HL-60/S4 treated with phorbol 12-myristate 13-acetate at 8.2 ng/mL for 4 days and 3 days (cell line): ENCODE measurements at regions not wholly inside any gene's neighbourhood (a gene's known extent, or its start where the extent isn't known, plus 50 kb on each side); places are given as distances from the start of the nearest gene placed in this dataset.

Experiments
- in situ Hi-C: fragments of 300-500 bp; cut with MboI; formaldehyde crosslinking; loops from 2 replicates; pipeline ENCODE4 v1.15.0; 2022; ENCODE audit warnings: low sequenced_read_pairs

GRCh38 chr2:193566276-193566675 is 1371.5 kb upstream of the TMEFF2 start:
- in situ Hi-C loops, result no loop called here

- in situ Hi-C loops, result no loop called here
Measured at GRCh38 chr2:193562031-193562430, 1367.3 kb upstream of the TMEFF2 start.

GRCh38 chr2:193561054-193561453 is 1366.3 kb upstream of the TMEFF2 start:
- in situ Hi-C loops, result no loop called here

- in situ Hi-C loops, result no loop called here
Measured at GRCh38 chr2:193556766-193557470, 1362.2 kb upstream of the TMEFF2 start.

GRCh38 chr2:193549661-193550060 is 1354.9 kb upstream of the TMEFF2 start:
- in situ Hi-C loops, result no loop called here

- in situ Hi-C loops, result no loop called here
Measured at GRCh38 chr2:193542762-193543161, 1348.0 kb upstream of the TMEFF2 start.

- in situ Hi-C loops, result no loop called here
Measured at GRCh38 chr2:193539188-193539587, 1344.5 kb upstream of the TMEFF2 start.

- in situ Hi-C loops, result no loop called here
Measured at GRCh38 chr2:193538061-193538460, 1343.3 kb upstream of the TMEFF2 start.

- in situ Hi-C loops, result no loop called here
Measured at GRCh38 chr2:193537531-193537930, 1342.8 kb upstream of the TMEFF2 start.

GRCh38 chr2:193528458-193528857 is 1333.7 kb upstream of the TMEFF2 start:
- in situ Hi-C loops, result no loop called here

- in situ Hi-C loops, result no loop called here
Measured at GRCh38 chr2:193527146-193527545, 1332.4 kb upstream of the TMEFF2 start.

GRCh38 chr2:193523662-193524061 is 1328.9 kb upstream of the TMEFF2 start:
- in situ Hi-C loops, result no loop called here

- in situ Hi-C loops, result no loop called here
Measured at GRCh38 chr2:193521523-193521922, 1326.8 kb upstream of the TMEFF2 start.

GRCh38 chr2:193520709-193521458 is 1326.2 kb upstream of the TMEFF2 start:
- in situ Hi-C loops, result no loop called here

- in situ Hi-C loops, result no loop called here
Measured at GRCh38 chr2:193518041-193518817, 1323.5 kb upstream of the TMEFF2 start.

- in situ Hi-C loops, result no loop called here
Measured at GRCh38 chr2:193517615-193518014, 1322.9 kb upstream of the TMEFF2 start.

GRCh38 chr2:193506035-193506434 is 1311.3 kb upstream of the TMEFF2 start:
- in situ Hi-C loops, result no loop called here

- in situ Hi-C loops, result no loop called here
Measured at GRCh38 chr2:193505620-193506019, 1310.9 kb upstream of the TMEFF2 start.

GRCh38 chr2:193502363-193503035 is 1307.8 kb upstream of the TMEFF2 start:
- in situ Hi-C loops, result no loop called here

GRCh38 chr2:193496786-193497185 is 1302.1 kb upstream of the TMEFF2 start:
- in situ Hi-C loops, result no loop called here

- in situ Hi-C loops, result no loop called here
Measured at GRCh38 chr2:193482557-193482956, 1287.8 kb upstream of the TMEFF2 start.
